PFSK-1 (cell line): ENCODE measurements at regions not wholly inside any gene's neighbourhood (a gene's known extent, or its start where the extent isn't known, plus 50 kb on each side); places are given as distances from the start of the nearest gene placed in this dataset.

Experiments used
- FOXP2 ChIP-seq: optimal IDR thresholded peaks from 2 replicates; pipeline ENCODE3; 2011; ENCODE audit warnings: borderline replicate concordance, control low read depth, inconsistent platforms; ENCODE audit not compliant: insufficient read depth; ENCODE audit errors: extremely low read length, extremely low read depth
- POLR2AphosphoS5 ChIP-seq: IDR thresholded peaks from 2 replicates; pipeline ENCODE4 v1.6.1; 2012; ENCODE audit warnings: low read depth, mild to moderate bottlenecking, control low read depth, low read length, moderate library complexity
- REST ChIP-seq, 2 experiments: IDR thresholded peaks; 2 replicates each; pipeline versions ENCODE4 v1.6.1 to v1.8.0; 2011 to 2012; ENCODE audit warnings: low read depth in 2 of 2, low read length in 2 of 2, control low read depth in 1 of 2, inconsistent platforms in 1 of 2, mild to moderate bottlenecking in 1 of 2, moderate library complexity in 1 of 2; ENCODE audit not compliant: insufficient read depth in 1 of 2
- SIN3A ChIP-seq: IDR thresholded peaks from 2 replicates; pipeline ENCODE4 v1.6.1; 2012; ENCODE audit warnings: mild to moderate bottlenecking, low read length, moderate library complexity, borderline replicate concordance; ENCODE audit not compliant: insufficient read depth
- TAF1 ChIP-seq: IDR thresholded peaks from 2 replicates; pipeline ENCODE4 v1.6.1; 2012; ENCODE audit warnings: low read length, control low read depth, borderline replicate concordance; ENCODE audit not compliant: insufficient read depth

- TF ChIP-seq REST (IDR thresholded peaks at IDR 0.05; ENCODE audit: insufficient read depth in 1 of 2, low read depth in 2 of 2, low read length in 2 of 2), result no peak
- TF ChIP-seq TAF1, result no peak
- no peak for TF ChIP-seq POLR2AphosphoS5
- no peak for TF ChIP-seq FOXP2
- TF ChIP-seq SIN3A, result no peak
These were observed 103.6 kb upstream of the ANO1 start for GRCh38 chr11:69974528-69974927.

- no peak for TF ChIP-seq REST (IDR thresholded peaks at IDR 0.05; ENCODE audit: insufficient read depth in 1 of 2, low read depth in 2 of 2, low read length in 2 of 2)
- no peak for TF ChIP-seq POLR2AphosphoS5
- TF ChIP-seq FOXP2, result no peak
- no peak for TF ChIP-seq TAF1
- no peak for TF ChIP-seq SIN3A
These were observed 102.3 kb upstream of the ANO1 start for GRCh38 chr11:69975822-69976221.

- TF ChIP-seq FOXP2 (no peak), TAF1 (no peak), SIN3A (no peak), POLR2AphosphoS5 (no peak), REST (IDR thresholded peaks at IDR 0.05; ENCODE audit: insufficient read depth in 1 of 2, low read depth in 2 of 2, low read length in 2 of 2) (no peak)
These were observed 101.3 kb upstream of the ANO1 start for GRCh38 chr11:69976794-69977193.

- no peak for TF ChIP-seq REST (IDR thresholded peaks at IDR 0.05; ENCODE audit: insufficient read depth in 1 of 2, low read depth in 2 of 2, low read length in 2 of 2)
- no peak for TF ChIP-seq POLR2AphosphoS5
- no peak for TF ChIP-seq FOXP2
- TF ChIP-seq SIN3A, result no peak
- TF ChIP-seq TAF1, result no peak
These were observed 100.2 kb upstream of the ANO1 start for GRCh38 chr11:69977951-69978350.

GRCh38 chr11:69978841-69979614 is 99.1 kb upstream of the ANO1 start:
- TF ChIP-seq FOXP2 (no peak), REST (IDR thresholded peaks at IDR 0.05; ENCODE audit: insufficient read depth in 1 of 2, low read depth in 2 of 2, low read length in 2 of 2) (no peak), SIN3A (no peak), POLR2AphosphoS5 (no peak), TAF1 (no peak)
